HG03439 (cell line): ENCODE measurements at regions not wholly inside any gene's neighbourhood (a gene's known extent, or its start where the extent isn't known, plus 50 kb on each side); places are given as distances from the start of the nearest gene placed in this dataset.
"Not testable (repeated sequence)": the region's sequence is repeated elsewhere in the genome, so short reads cannot be mapped to it uniquely, and the experiment has no call there.

Experiments
- ATAC-seq: cut with Tn5 transposase; IDR thresholded peaks from one replicate; pipeline ENCODE4 v1.9.1; 2021; ENCODE audit warnings: mild to moderate bottlenecking, moderate library complexity; ENCODE audit not compliant: unreplicated experiment

DNA sequence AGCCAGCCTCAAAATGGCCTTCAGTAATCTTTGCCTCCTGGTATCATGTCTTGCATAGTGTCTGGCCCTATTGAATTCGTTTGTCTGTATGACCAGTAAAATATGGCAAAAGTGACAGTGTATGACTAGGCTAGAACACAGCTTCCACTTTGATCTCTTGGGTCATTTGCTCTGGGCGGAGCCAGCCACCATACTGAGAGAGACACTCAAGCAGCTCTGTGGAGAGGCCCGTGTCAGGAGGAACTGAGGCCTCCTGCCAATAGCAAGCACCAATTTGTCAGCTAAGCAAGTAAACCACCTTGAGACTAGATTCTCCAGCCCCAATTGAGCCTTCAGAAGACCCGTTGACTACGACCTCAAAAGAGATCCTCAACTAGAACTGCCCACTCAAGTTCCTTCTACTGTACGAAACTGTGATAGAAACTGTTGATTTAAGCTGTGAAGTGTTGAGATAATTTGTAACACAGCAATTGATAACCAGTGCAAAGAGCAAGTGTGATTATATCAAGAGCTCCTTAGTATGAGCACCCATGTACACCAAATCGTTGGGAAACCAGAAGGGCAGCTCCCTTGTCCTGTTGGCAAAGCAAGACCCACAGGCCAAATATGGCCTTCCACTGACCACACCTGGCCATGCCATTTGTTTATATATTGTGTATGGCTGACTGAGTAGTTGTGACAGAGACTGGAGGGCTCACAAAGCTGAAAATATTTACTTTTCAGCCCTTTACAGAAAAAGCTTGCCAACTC is 52.7 kb upstream of the SERBP1 start:
- no peak for ATAC-seq

DNA sequence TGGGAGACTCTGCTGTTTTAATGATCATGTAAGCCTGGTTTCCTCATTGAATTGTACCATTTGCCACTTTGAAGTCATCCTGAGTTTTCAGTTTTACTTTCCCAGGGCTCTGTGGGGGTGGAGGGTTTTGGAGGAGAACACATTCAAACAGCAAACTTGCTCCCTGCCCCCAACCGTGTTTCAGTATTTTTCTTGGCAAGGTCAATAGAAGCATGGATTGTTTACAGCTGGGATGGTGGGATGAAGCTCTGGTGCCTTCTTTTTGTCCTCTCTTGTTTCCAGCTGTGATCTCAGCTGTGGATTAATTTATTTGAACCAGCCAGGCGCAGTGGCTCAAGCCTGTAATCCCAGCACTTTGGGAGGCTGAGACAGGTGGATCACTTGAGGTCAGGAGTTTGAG is 54.3 kb upstream of the SERBP1 start:
- ATAC-seq, result no peak

- ATAC-seq, result no peak
Measured at GRCh38 chr1:67485046-67485811, 55.0 kb upstream of the SERBP1 start.

GRCh38 chr1:67489643-67490042 is 59.4 kb upstream of the SERBP1 start:
- ATAC-seq, result no peak

DNA sequence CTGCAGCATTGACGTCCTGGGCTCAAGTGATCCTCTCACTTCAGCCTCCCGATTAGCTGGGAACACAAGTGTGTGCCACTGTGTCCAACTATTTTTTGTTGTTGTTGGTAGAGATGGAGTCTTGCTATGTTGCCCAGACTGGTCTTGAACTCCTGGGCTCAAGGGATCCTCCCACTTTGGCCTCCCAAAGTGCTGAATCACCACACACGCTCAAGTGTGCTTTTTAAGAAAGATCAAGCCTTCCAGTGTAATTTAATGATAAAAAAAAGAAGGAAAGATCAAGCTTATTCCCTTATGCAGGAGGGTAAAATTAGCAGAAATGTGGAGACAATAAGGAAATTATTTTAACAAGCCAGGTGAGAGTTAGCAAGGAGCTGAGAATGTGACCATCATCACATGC is 61.1 kb upstream of the SERBP1 start:
- ATAC-seq, result no peak

DNA sequence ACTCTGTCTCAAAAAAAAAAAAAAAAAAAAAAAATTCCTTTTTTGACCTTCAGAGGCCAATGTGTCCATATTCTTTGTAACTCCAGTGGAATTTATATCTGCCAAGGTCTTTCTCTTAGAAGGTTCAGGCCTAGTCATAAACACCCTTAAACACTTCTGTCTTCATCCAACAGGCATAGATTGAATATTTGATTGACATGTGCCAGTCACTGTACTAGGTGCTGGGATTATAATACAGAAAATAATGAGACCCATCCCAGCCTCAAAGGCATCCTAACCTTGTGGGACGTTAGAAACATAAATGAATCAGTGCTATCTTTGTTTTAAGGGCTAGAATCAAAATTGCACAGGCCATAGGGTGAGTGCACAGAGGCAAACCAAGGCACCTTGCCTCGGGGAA is 62.9 kb upstream of the SERBP1 start:
- no peak for ATAC-seq

DNA sequence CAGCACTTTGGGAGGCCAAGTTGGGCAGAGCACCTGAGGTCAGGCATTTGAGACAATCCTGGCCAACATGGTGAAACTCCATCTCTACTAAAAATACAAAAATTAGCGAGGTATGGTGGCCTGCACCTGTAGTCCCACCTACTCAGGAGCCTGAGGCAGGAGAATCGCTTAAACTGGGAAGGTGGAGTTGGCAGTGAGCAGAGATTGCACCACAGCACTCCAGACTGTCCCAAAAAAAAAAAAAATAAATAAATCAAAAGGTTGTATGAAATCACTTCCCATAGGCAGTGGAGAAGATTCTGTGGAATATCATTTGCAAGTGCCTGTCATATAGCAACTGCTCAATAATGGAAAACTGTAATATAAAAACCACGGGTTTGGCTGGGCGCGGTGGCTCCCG is 65.1 kb upstream of the SERBP1 start:
- no peak for ATAC-seq

GRCh38 chr1:67496329-67496728 is 66.1 kb upstream of the SERBP1 start:
- no peak for ATAC-seq

DNA sequence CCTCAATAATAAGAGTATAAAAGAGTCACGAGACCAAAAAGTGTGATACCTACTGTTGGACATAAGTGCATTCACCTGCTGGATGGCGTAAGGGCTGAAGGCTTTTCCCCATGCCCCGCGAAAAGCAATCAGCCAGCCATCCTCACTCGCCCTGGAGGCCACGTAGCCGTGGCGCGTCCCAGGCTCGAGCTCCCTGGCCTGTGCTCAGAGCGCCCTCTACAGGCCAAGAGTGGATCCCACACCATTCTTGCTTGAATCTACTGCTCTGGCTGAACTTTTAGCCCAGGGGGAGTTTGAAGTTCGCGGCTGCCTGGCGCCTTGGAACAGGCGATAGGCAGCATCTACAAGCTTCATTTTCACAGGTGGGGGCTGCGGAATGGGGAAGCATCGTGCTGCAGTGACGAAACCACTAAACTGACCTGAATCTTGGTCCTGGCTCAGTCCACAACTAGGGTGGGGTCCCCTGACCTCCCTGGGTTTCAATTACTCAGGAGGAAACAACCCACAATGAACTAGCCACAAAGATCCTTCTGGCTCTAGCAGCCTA is 70.3 kb upstream of the SERBP1 start:
- ATAC-seq, result peak; percentile 98

DNA sequence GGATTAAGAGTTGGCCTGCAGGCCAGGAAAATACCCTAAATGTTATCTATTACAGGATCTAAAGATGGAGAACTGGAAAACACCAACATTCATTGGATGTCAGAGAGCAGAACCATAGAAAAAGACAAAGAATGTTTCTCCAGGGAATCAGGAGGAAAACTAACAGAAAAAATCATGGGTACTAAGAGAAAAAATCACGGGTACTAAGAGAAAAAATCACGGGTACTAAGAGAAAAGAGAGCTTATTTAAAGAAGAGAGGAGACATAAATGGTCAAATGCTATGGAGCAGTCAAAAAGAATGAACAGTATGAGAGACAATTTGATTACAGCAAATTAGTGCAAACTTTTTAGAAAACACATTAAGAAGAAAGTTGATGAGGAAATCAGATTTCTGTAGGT is 73.8 kb upstream of the SERBP1 start:
- no peak for ATAC-seq

- not testable (repeated sequence) for ATAC-seq
Measured at GRCh38 chr1:67513392-67514294, 83.4 kb upstream of the SERBP1 start.

DNA sequence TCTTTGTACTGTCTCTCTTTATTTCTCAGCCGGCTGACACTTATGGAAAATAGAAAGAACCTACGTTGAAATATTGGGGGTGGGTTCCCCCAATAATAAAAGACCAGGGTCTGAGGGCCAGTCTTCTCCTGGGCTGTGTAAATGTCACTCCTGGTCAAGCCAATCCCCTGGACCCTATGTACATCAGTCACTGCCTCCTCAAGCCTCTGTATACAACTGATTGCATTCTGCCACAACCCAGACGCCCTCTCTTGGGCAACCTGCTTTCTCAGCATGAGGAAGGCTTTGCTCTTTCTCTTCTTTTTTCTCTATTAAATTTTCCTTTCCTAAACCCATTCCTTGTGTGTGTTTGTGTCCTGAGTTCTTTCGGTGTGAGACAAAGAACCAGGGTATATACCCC is 84.1 kb upstream of the SERBP1 start:
- ATAC-seq, result no peak

DNA sequence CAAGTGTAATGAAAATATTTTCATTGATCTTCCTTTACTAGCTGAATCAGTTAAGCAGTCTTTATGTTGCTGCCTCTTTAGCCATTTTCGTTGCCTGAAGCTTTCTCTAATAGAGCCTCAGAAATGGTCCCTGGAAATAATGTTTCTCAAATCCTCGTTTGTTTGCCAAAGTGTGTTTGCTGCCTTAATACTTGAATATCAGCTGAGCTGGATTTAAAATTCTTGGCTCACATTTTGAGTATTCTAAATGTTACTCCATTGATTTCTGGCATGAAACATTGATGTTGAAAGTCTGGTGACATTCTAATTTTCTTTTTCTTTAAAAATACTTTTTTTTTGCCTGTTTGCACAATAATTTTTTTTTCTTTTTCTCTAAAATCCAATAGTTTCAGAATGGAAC is 84.6 kb upstream of the SERBP1 start:
- ATAC-seq, result no peak

- no peak for ATAC-seq
Measured at GRCh38 chr1:67515324-67516080, 85.3 kb upstream of the SERBP1 start.

- ATAC-seq, result no peak
Measured at GRCh38 chr1:67517046-67517445, 86.8 kb upstream of the SERBP1 start.

DNA sequence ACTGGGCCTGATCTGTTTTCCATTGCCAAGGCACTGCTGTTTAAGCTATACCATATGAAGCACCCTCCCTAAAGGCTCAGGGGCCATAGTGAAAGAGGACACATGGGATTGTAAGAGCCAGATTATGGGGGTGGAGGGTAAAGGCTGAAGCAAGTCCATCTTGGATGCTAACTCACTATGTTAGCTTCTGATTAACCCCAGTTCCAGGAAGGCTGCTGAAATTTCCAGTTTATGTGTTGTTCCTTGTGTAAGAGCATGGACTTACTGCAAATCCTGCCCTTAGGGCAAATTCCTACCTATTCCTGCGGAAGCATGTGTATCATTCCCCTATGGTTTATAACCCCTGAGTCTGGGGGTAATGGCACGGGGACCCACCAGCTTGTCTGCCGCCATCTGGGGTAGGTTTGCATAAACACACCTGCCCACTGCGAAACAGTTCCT is 91.8 kb upstream of the SERBP1 start:
- no peak for ATAC-seq

- ATAC-seq, result no peak
Measured at GRCh38 chr1:67522793-67523192, 92.6 kb upstream of the SERBP1 start.

DNA sequence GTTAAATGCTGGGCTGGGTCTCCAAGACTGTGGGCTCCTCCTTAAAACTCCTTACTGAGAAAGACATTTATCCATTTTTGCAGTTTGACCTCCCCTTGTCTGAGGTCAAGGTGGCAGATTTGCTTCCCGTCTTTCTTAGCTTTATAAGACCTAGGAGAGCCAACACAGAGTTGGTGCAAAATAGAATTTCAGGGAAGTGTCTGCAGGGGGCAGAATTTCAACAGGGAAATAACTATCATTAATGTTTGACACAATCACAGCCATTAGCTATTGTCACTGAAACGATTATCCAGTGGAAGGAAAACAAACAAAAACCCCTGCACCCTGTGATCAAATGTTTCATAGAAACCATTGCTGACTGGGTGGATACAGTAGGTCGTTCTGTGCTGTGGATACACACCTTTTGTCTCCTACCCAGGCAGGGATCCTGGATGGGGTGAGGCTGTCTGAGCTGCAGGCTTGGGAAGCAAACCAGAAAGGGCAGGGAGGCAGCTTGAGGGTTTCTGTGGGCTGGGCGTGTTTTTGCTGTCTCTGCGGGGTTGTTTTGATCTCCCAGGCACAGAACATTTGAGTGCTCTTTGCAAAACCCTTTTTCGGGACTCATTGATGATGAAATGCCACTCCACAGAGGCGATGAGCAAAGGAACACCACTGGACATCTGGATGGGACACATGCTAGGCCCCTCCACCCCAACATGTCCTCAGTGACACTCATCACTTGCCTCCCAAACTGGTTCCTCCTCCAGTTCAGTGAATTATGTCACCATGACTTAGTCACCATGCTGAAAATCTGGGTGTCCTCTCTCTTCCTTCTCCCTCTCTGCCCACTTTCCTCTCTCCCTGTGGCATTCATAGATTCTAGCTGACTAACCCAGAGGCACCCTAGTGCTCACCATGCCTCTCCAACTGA is 94.2 kb upstream of the SERBP1 start:
- no peak for ATAC-seq

DNA sequence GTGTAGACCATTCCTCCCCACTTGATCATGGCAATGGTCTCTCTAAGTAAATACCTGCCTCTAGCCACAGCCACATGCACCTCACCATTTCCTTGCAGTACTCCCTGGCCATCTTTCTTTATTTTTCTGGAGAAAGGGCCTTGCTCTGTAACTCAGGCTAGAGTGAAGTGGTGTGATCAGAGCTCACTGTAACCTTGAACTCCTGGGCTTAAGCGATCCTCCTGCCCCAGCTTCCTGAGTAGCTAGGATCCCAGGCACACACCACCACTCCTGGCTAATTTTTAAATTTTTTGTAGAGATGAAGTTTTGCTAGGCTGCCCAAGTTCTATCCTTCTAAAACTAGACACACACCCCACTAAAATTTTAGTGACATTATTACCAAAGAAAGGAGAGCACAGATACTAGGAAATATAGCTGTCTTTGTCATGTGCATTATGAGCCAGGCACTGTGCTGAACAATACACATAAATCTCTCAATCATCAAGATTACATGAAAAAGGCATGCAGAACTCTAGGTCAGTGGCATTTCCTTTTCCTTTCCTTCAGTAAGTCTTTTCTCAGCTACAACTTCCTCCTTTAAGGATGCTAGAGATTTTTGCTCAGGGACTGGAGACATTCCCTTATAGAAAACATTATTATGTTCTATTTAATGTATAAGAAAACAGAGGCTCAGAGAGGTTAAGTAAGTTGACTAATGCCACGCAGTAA is 95.0 kb upstream of the SERBP1 start:
- ATAC-seq, result no peak
